A673 (cell line): ENCODE measurements at regions not wholly inside any gene's neighbourhood (a gene's known extent, or its start where the extent isn't known, plus 50 kb on each side); places are given as distances from the start of the nearest gene placed in this dataset.

Experiments used
- BruUV-seq: library from RNA; stranded (reverse); fragments of 400-500 nt; replicated peaks from 2 replicates; lab custom pipeline; 2021; lab: Mats Ljungman, UMichigan
- CTCF ChIA-PET: fragments of 300-600 bp; sonication (Branson Sonifier 250); formaldehyde crosslinking; loops from one replicate; lab custom pipeline; 2022; ENCODE audit warnings: antibody characterized with exemption; lab: Charles Lee
- POLR2A ChIA-PET: fragments of 300-600 bp; sonication (Branson Sonifier 250); formaldehyde crosslinking; loops from one replicate; lab custom pipeline; 2022; ENCODE audit warnings: antibody characterized with exemption; ENCODE audit not compliant: low non-redundant PET; lab: Charles Lee
- DNase-seq: peaks from one replicate; pipeline ENCODE4 v3.0.0-alpha.2; 2015; ENCODE audit warnings: low spot score
- H3K27ac ChIP-seq: fragments of 200-600 bp; sonication (generic); 2 replicates; pipeline ENCODE4 v1.5.1; 2016; ENCODE audit warnings: mixed run types, low read depth, mild to moderate bottlenecking, mixed read lengths, antibody characterized with exemption, low read length; ENCODE audit not compliant: poor library complexity, severe bottlenecking
- H3K27me3 ChIP-seq: fragments of 200-600 bp; sonication (generic); replicated peaks from 2 replicates; pipeline ENCODE4 v1.6.1; 2017; ENCODE audit warnings: mixed run types, low read depth, mild to moderate bottlenecking, mixed read lengths, antibody characterized with exemption, low read length; ENCODE audit not compliant: insufficient read depth, poor library complexity
- H3K36me3 ChIP-seq: fragments of 200-600 bp; sonication (generic); 2 replicates; pipeline ENCODE4 v1.6.1; 2016; ENCODE audit warnings: mixed run types, mild to moderate bottlenecking, mixed read lengths, antibody characterized with exemption, low read length; ENCODE audit not compliant: insufficient read depth, poor library complexity, severe bottlenecking
- H3K4me1 ChIP-seq: fragments of 200-600 bp; sonication (generic); 2 replicates; pipeline ENCODE4 v1.6.1; 2017; ENCODE audit warnings: mixed run types, mild to moderate bottlenecking, mixed read lengths, antibody characterized with exemption, low read length; ENCODE audit not compliant: insufficient read depth, poor library complexity, severe bottlenecking
- H3K4me3 ChIP-seq: fragments of 200-600 bp; sonication (generic); 2 replicates; pipeline ENCODE4 v1.5.1; 2016; ENCODE audit warnings: low read depth, mixed run types, mild to moderate bottlenecking, mixed read lengths, low read length; ENCODE audit not compliant: poor library complexity, severe bottlenecking
- H3K9me3 ChIP-seq: fragments of 200-600 bp; sonication (generic); 2 replicates; pipeline ENCODE4 v1.6.1; 2016; ENCODE audit warnings: mixed run types, low read depth, mild to moderate bottlenecking, mixed read lengths, antibody characterized with exemption, low read length; ENCODE audit not compliant: poor library complexity, severe bottlenecking
- CTCF ChIP-seq: fragments of 300-800, 200-600 bp; sonication (generic); conservative IDR thresholded peaks from 2 replicates; pipeline ENCODE4 v1.5.1; 2017; ENCODE audit warnings: low read depth, mild to moderate bottlenecking, antibody characterized with exemption, low read length, moderate library complexity, mixed read lengths
- EZH2 ChIP-seq: fragments of 200-600 bp; sonication (generic); IDR thresholded peaks from 2 replicates; pipeline ENCODE4 v1.6.1; 2017; ENCODE audit warnings: borderline replicate concordance, low read depth, mild to moderate bottlenecking, mixed read lengths, antibody characterized with exemption, low read length; ENCODE audit not compliant: poor library complexity, severe bottlenecking
- intact Hi-C: fragments of 100-400 bp; cut with micrococcal nuclease; formaldehyde crosslinking; loops from one replicate; pipeline ENCODE4 v1.10.0; 2022; ENCODE audit not compliant: unreplicated experiment

GRCh38 chr13:106351251-106351650, 184.2 kb downstream of the EFNB2 start:
- Histone ChIP-seq H3K36me3 (no peaks in the 10 kb centered on the region), H3K27me3 (peaks cover 32% of the 10 kb centered on the region), H3K4me3 (no peak overlapping the region), H3K9me3 (no peaks in the 10 kb centered on the region), H3K27ac (no peak overlapping the region), H3K4me1 (no peaks in the 10 kb centered on the region)
- CTCF ChIA-PET: no interaction called here
- POLR2A ChIA-PET: no interaction called here
- intact Hi-C loops: no loop called here
- DNase-seq: no peak
- TF ChIP-seq CTCF (no peak), EZH2 (no peak)
- BruUV-seq: no TSS peak

GRCh38 chr13:106350208-106350607, 185.3 kb downstream of the EFNB2 start:
- Histone ChIP-seq H3K9me3 (no peaks in the 10 kb centered on the region), H3K27ac (no peak overlapping the region), H3K36me3 (no peaks in the 10 kb centered on the region), H3K27me3 (peaks cover 32% of the 10 kb centered on the region), H3K4me1 (no peaks in the 10 kb centered on the region), H3K4me3 (no peak overlapping the region)
- TF ChIP-seq EZH2 (no peak), CTCF (no peak)
- POLR2A ChIA-PET: no interaction called here
- no TSS peak for BruUV-seq
- DNase-seq: no peak
- intact Hi-C loops: no loop called here
- CTCF ChIA-PET: no interaction called here

GRCh38 chr13:106349080-106349931, 186.2 kb downstream of the EFNB2 start:
- Histone ChIP-seq H3K9me3 (no peaks in the 10 kb centered on the region), H3K27ac (no peak overlapping the region), H3K4me1 (no peaks in the 10 kb centered on the region), H3K27me3 (peaks cover 32% of the 10 kb centered on the region), H3K4me3 (no peak overlapping the region), H3K36me3 (no peaks in the 10 kb centered on the region)
- DNase-seq: no peak
- POLR2A ChIA-PET: no interaction called here
- no TSS peak for BruUV-seq
- CTCF ChIA-PET: no interaction called here
- intact Hi-C loops: no loop called here
- TF ChIP-seq EZH2 (no peak), CTCF (no peak)
